H1 (cell line): ENCODE measurements at regions not wholly inside any gene's neighbourhood (a gene's known extent, or its start where the extent isn't known, plus 50 kb on each side); places are given as distances from the start of the nearest gene placed in this dataset.
"Not testable (repeated sequence)": the region's sequence is repeated elsewhere in the genome, so short reads cannot be mapped to it uniquely, and the experiment has no call there.

Source experiments
- CTCF ChIA-PET: fragments of 300-600 bp; sonication (Branson Sonifier 250); formaldehyde crosslinking; loops from one replicate; lab custom pipeline; 2021; ENCODE audit not compliant: partially characterized antibody; lab: Charles Lee
- POLR2A ChIA-PET: fragments of 300-600 bp; sonication (Branson Sonifier 250); formaldehyde crosslinking; loops from one replicate; lab custom pipeline; 2021; ENCODE audit warnings: inconsistent platforms; ENCODE audit not compliant: partially characterized antibody; lab: Charles Lee
- DNase-seq, 2 experiments: peaks; one replicate each; pipeline versions ENCODE4 v3.0.0 to v3.0.0-alpha.2; 2010 to 2022; ENCODE audit warnings: low spot score in 2 of 2, low read depth in 1 of 2, mixed read lengths in 1 of 2
- FAIRE-seq: peaks from 2 replicates; lab custom pipeline; 2011; peaks lifted over from hg19 to GRCh38; lab: Jason Lieb, UNC
- H2AFZ ChIP-seq: 2 replicates; pipeline ENCODE4 v1.8.1; 2012; ENCODE audit warnings: low read length, inconsistent platforms
- H2AK5ac ChIP-seq: 2 replicates; pipeline ENCODE4 v1.6.1; 2013; ENCODE audit warnings: low read depth, low read length
- H2BK120ac ChIP-seq: replicated peaks from 2 replicates; pipeline ENCODE3; 2013; ENCODE audit warnings: low read depth, low read length, inconsistent platforms
- H2BK12ac ChIP-seq: 2 replicates; pipeline ENCODE4 v1.6.1; 2013; ENCODE audit warnings: low read depth, low read length
- H2BK15ac ChIP-seq: 2 replicates; pipeline ENCODE4 v1.6.1; 2013; ENCODE audit warnings: low read length
- H2BK20ac ChIP-seq: 2 replicates; pipeline ENCODE4 v1.6.1; 2013; ENCODE audit warnings: low read length
- H2BK5ac ChIP-seq: 2 replicates; pipeline ENCODE4 v1.6.1; 2013; ENCODE audit warnings: low read depth, low read length
- H3K14ac ChIP-seq: 2 replicates; pipeline ENCODE4 v1.6.1; 2013; ENCODE audit warnings: inconsistent platforms; ENCODE audit not compliant: insufficient read length
- H3K18ac ChIP-seq: 2 replicates; pipeline ENCODE4 v1.6.1; 2013; ENCODE audit warnings: low read length; ENCODE audit errors: extremely low read depth
- H3K23ac ChIP-seq: 2 replicates; pipeline ENCODE4 v1.6.1; 2013; ENCODE audit warnings: inconsistent platforms; ENCODE audit not compliant: insufficient read length
- H3K23me2 ChIP-seq: 2 replicates; pipeline ENCODE4 v1.6.1; 2013; ENCODE audit warnings: low read depth, low read length
- H3K27ac ChIP-seq: 2 replicates; pipeline ENCODE4 v1.6.1; 2011; ENCODE audit warnings: low read depth, low read length, inconsistent platforms
- H3K27me3 ChIP-seq, 4 experiments: replicated peaks in 1 of 4; 1 replicate in 1 of 4; 2 replicates in 3 of 4; pipeline versions ENCODE4 v1.6.1 to v1.8.1; 2011 to 2013; ENCODE audit warnings: low read length in 3 of 4, mild to moderate bottlenecking in 3 of 4, inconsistent platforms in 2 of 4, mixed read lengths in 2 of 4, moderate library complexity in 1 of 4; ENCODE audit not compliant: control insufficient read depth in 3 of 4, insufficient read depth in 3 of 4; ENCODE audit errors: extremely low read depth in 1 of 4
- H3K36me3 ChIP-seq, 4 experiments: 2 replicates each; pipeline versions ENCODE4 v1.6.1 to v1.8.1; 2011 to 2013; ENCODE audit warnings: mild to moderate bottlenecking in 4 of 4, low read length in 3 of 4, moderate library complexity in 2 of 4, control low read depth in 1 of 4, inconsistent platforms in 1 of 4; ENCODE audit not compliant: insufficient read depth in 4 of 4, control insufficient read depth in 2 of 4
- H3K4ac ChIP-seq: replicated peaks from 2 replicates; pipeline ENCODE3; 2013; ENCODE audit warnings: low read length, low read depth, mixed read lengths, inconsistent platforms; ENCODE audit not compliant: insufficient read length
- H3K4me1 ChIP-seq, 4 experiments: replicated peaks in 1 of 4; 1 replicate in 1 of 4; 2 replicates in 3 of 4; pipeline versions ENCODE4 v1.6.1 to v1.8.1; 2011 to 2013; ENCODE audit warnings: low read length in 3 of 4, inconsistent platforms in 2 of 4, mixed read lengths in 1 of 4; ENCODE audit not compliant: insufficient read depth in 4 of 4, control insufficient read depth in 3 of 4
- H3K4me2 ChIP-seq, 2 experiments: 2 replicates each; pipeline versions ENCODE4 v1.6.1 to v1.8.1; 2011 to 2013; ENCODE audit warnings: low read depth in 2 of 2, low read length in 2 of 2, control low read depth in 1 of 2, inconsistent platforms in 1 of 2, mild to moderate bottlenecking in 1 of 2; ENCODE audit not compliant: insufficient read depth in 1 of 2
- H3K4me3 ChIP-seq, 4 experiments: fragments of 200-600, 300-600 bp in 1 of 4; sonication (generic), shearing (Covaris generic), sonication (Bioruptor Twin) in 1 of 4; 2 replicates each; pipeline versions ENCODE4 v1.5.1 to v1.8.1; 2011 to 2016; ENCODE audit warnings: low read length in 4 of 4, low read depth in 3 of 4, control low read depth in 2 of 4, inconsistent platforms in 2 of 4, mild to moderate bottlenecking in 2 of 4, mixed read lengths in 1 of 4, moderate library complexity in 1 of 4; ENCODE audit not compliant: insufficient read depth in 2 of 4; ENCODE audit errors: extremely low read depth in 1 of 4
- H3K56ac ChIP-seq: replicated peaks from 2 replicates; pipeline ENCODE3; 2013; ENCODE audit warnings: low read depth, mild to moderate bottlenecking, mixed read lengths, low read length, inconsistent platforms; ENCODE audit not compliant: insufficient read length
- H3K79me1 ChIP-seq: 2 replicates; pipeline ENCODE4 v1.6.1; 2013; ENCODE audit warnings: low read depth, low read length, control low read depth
- H3K79me2 ChIP-seq, 2 experiments: 2 replicates each; pipeline versions ENCODE4 v1.6.1 to v1.8.1; 2012 to 2013; ENCODE audit warnings: low read length in 2 of 2, mild to moderate bottlenecking in 2 of 2, inconsistent platforms in 1 of 2; ENCODE audit not compliant: insufficient read depth in 2 of 2, control insufficient read depth in 1 of 2
- H3K9ac ChIP-seq, 4 experiments: replicated peaks in 1 of 4; 1 replicate in 1 of 4; 2 replicates in 3 of 4; pipeline versions ENCODE4 v1.6.1 to v1.8.1; 2011 to 2013; ENCODE audit warnings: low read depth in 3 of 4, low read length in 3 of 4, control low read depth in 2 of 4, mild to moderate bottlenecking in 2 of 4, moderate library complexity in 2 of 4, inconsistent platforms in 1 of 4; ENCODE audit errors: extremely low read depth in 1 of 4
- H3K9me3 ChIP-seq, 2 experiments: 2 replicates each; pipeline versions ENCODE4 v1.6.1 to v1.8.1; 2012 to 2013; ENCODE audit warnings: mild to moderate bottlenecking in 2 of 2, moderate library complexity in 2 of 2, control low read depth in 1 of 2, inconsistent platforms in 1 of 2, low read depth in 1 of 2, low read length in 1 of 2, mixed read lengths in 1 of 2; ENCODE audit not compliant: insufficient read depth in 2 of 2
- H4K20me1 ChIP-seq, 2 experiments: replicated peaks in 1 of 2; 2 replicates each; pipeline versions ENCODE3 to v1.8.1; 2011 to 2013; ENCODE audit warnings: inconsistent platforms in 2 of 2, low read length in 2 of 2, mild to moderate bottlenecking in 1 of 2; ENCODE audit not compliant: insufficient read depth in 2 of 2, control insufficient read depth in 1 of 2
- H4K5ac ChIP-seq: 2 replicates; pipeline ENCODE4 v1.6.1; 2013; ENCODE audit warnings: low read length, low read depth, mixed read lengths, inconsistent platforms; ENCODE audit not compliant: insufficient read length
- H4K8ac ChIP-seq: 2 replicates; pipeline ENCODE4 v1.8.0; 2013; ENCODE audit warnings: mild to moderate bottlenecking, moderate library complexity, low read length, inconsistent platforms; ENCODE audit not compliant: insufficient read depth; ENCODE audit errors: extremely low read depth
- H4K91ac ChIP-seq: replicated peaks from 2 replicates; pipeline ENCODE3; 2013; ENCODE audit warnings: low read length, mixed read lengths, inconsistent platforms; ENCODE audit not compliant: insufficient read length
- WGBS, 2 experiments: shearing (Covaris generic) in 1 of 2; methylation state at CpG; one replicate each; pipeline versions ENCODE4 v1.1.6 to v1.1.7; 2013 to 2015; ENCODE audit warnings: low lambda C conversion rate in 2 of 2, mixed read lengths in 2 of 2, inconsistent platforms in 1 of 2, low coverage in 1 of 2, missing lambda C conversion rate in 1 of 2; ENCODE audit not compliant: insufficient replicate concordance in 2 of 2, insufficient coverage in 1 of 2, insufficient read length in 1 of 2; ENCODE audit errors: extremely low coverage in 1 of 2, missing lambda C conversion rate in 1 of 2; 5-methylcytosine and 5-hydroxymethylcytosine counted together

GRCh38 chr4:131729716-131730398 lies 1419.2 kb upstream of the PCDH10 start:
- DNase-seq = not testable (repeated sequence)

GRCh38 chr4:131730574-131730973 lies 1418.5 kb upstream of the PCDH10 start:
- H3K9ac ChIP-seq, H3K23me2 ChIP-seq, H3K36me3 ChIP-seq, H2AFZ ChIP-seq, H2BK20ac ChIP-seq, H2AK5ac ChIP-seq, H4K20me1 ChIP-seq, H3K18ac ChIP-seq, H3K56ac ChIP-seq, H3K27me3 ChIP-seq, CTCF ChIA-PET, H2BK120ac ChIP-seq, H3K14ac ChIP-seq, H3K79me2 ChIP-seq, POLR2A ChIA-PET, H3K4me2 ChIP-seq, H3K4me3 ChIP-seq, H4K91ac ChIP-seq, H3K4me1 ChIP-seq, FAIRE-seq, H2BK5ac ChIP-seq, H2BK12ac ChIP-seq, H3K23ac ChIP-seq, H4K8ac ChIP-seq, H3K27ac ChIP-seq, DNase-seq, H3K79me1 ChIP-seq, H4K5ac ChIP-seq, H2BK15ac ChIP-seq, H3K4ac ChIP-seq: not testable (repeated sequence)
- 92% methylated on average over 14 of the region's 28 CpGs; no CpG with 5 or more reads in 1 of the 2 experiments for WGBS, 2 experiments
- H3K9me3 ChIP-seq = peaks cover 0 to 58% of the 10 kb centered on the region in 2 experiments; a peak in 2 of 4 replicates

More at GRCh38 chr4:131729716-131730398, 1419.2 kb upstream of the PCDH10 start:
- H2BK120ac ChIP-seq, H3K18ac ChIP-seq, H4K5ac ChIP-seq, POLR2A ChIA-PET, H3K27ac ChIP-seq, H2BK20ac ChIP-seq, CTCF ChIA-PET, H2AK5ac ChIP-seq, H3K14ac ChIP-seq, H3K4me2 ChIP-seq, H3K79me2 ChIP-seq, H3K27me3 ChIP-seq, H2AFZ ChIP-seq, H4K91ac ChIP-seq, H3K23ac ChIP-seq, H2BK5ac ChIP-seq, H3K56ac ChIP-seq, H4K20me1 ChIP-seq, H3K36me3 ChIP-seq, H3K4me3 ChIP-seq, H2BK15ac ChIP-seq, H3K9ac ChIP-seq, FAIRE-seq, H3K79me1 ChIP-seq, H3K23me2 ChIP-seq, H3K4me1 ChIP-seq, H2BK12ac ChIP-seq, H4K8ac ChIP-seq, H3K4ac ChIP-seq: not testable (repeated sequence)
- WGBS, 2 experiments = 95% methylated on average over 26 of the region's 59 CpGs; no CpG with 5 or more reads in 1 of the 2 experiments
- H3K9me3 ChIP-seq = peaks cover 0 to 61% of the 10 kb centered on the region in 2 experiments; a peak in 2 of 4 replicates
